ENCODE measurements at regions not wholly inside any gene's neighbourhood (a gene's known extent, or its start where the extent isn't known, plus 50 kb on each side); places are given as distances from the start of the nearest gene placed in this dataset.
"Not testable (repeated sequence)": the region's sequence is repeated elsewhere in the genome, so short reads cannot be mapped to it uniquely, and the experiment has no call there.

GRCh38 chrX:4668802-4669536, 955.5 kb upstream of the PRKX start:
- no peak for DNase-seq

- DNase-seq = no peak
Observed at GRCh38 chrX:4663085-4663484, 949.6 kb upstream of the PRKX start.

- DNase-seq = no peak
Observed at GRCh38 chrX:4661771-4662170, 948.3 kb upstream of the PRKX start.

- no peak for DNase-seq
Observed at GRCh38 chrX:4656419-4656818, 943.0 kb upstream of the PRKX start.

- DNase-seq = no peak
Observed at GRCh38 chrX:4655743-4656142, 942.3 kb upstream of the PRKX start.

- DNase-seq = no peak
Observed at GRCh38 chrX:4642114-4642513, 928.7 kb upstream of the PRKX start.

- DNase-seq = no peak
Observed at GRCh38 chrX:4638036-4638435, 924.6 kb upstream of the PRKX start.

GRCh38 chrX:4627414-4627813, 914.0 kb upstream of the PRKX start:
- no peak for DNase-seq

GRCh38 chrX:4622486-4623167, 909.2 kb upstream of the PRKX start:
- no peak for DNase-seq

GRCh38 chrX:4613651-4614050, 900.2 kb upstream of the PRKX start:
- DNase-seq = not testable (repeated sequence)

- no peak for DNase-seq
Observed at GRCh38 chrX:4588893-4589292, 875.4 kb upstream of the PRKX start.

GRCh38 chrX:4588466-4588865, 875.0 kb upstream of the PRKX start:
- no peak for DNase-seq

- no peak for DNase-seq
Observed at GRCh38 chrX:4588056-4588455, 874.6 kb upstream of the PRKX start.

GRCh38 chrX:4579999-4580398, 866.5 kb upstream of the PRKX start:
- no peak for DNase-seq

GRCh38 chrX:4579480-4579879, 866.0 kb upstream of the PRKX start:
- no peak for DNase-seq

GRCh38 chrX:4572691-4573090, 859.2 kb upstream of the PRKX start:
- DNase-seq = no peak

- no peak for DNase-seq
Observed at GRCh38 chrX:4570151-4570550, 856.7 kb upstream of the PRKX start.

- DNase-seq = no peak
Observed at GRCh38 chrX:4560192-4560591, 846.7 kb upstream of the PRKX start.

GRCh38 chrX:4550018-4550417, 836.6 kb upstream of the PRKX start:
- no peak for DNase-seq

- DNase-seq = peak; percentile 7
Observed at GRCh38 chrX:4547213-4547836, 833.9 kb upstream of the PRKX start.

GRCh38 chrX:4546178-4546577, 832.7 kb upstream of the PRKX start:
- not testable (repeated sequence) for DNase-seq

- DNase-seq = no peak
Observed at GRCh38 chrX:4528247-4528646, 814.8 kb upstream of the PRKX start.

GRCh38 chrX:4485912-4486311, 772.5 kb upstream of the PRKX start:
- no peak for DNase-seq

- no peak for DNase-seq
Observed at GRCh38 chrX:4484266-4484665, 770.8 kb upstream of the PRKX start.
